Astrocyte (in vitro differentiated cells and primary cell): ENCODE measurements at regions not wholly inside any gene's neighbourhood (a gene's known extent, or its start where the extent isn't known, plus 50 kb on each side); places are given as distances from the start of the nearest gene placed in this dataset.

Experiments used
- DNase-seq: peaks from one replicate; pipeline ENCODE4 v3.0.0-alpha.2; 2010; ENCODE audit warnings: low read depth
- FAIRE-seq: peaks from 2 replicates; lab custom pipeline; 2011; peaks lifted over from hg19 to GRCh38; lab: Jason Lieb, UNC
- H2AFZ ChIP-seq: 2 replicates; pipeline ENCODE4 v1.6.0; 2012; ENCODE audit warnings: low read depth, low read length, inconsistent platforms
- H3K27ac ChIP-seq: 2 replicates; pipeline ENCODE4 v1.5.1; 2011; ENCODE audit warnings: low read depth, low read length, inconsistent platforms
- H3K27me3 ChIP-seq: 2 replicates; pipeline ENCODE4 v1.6.0; 2011; ENCODE audit warnings: low read length, inconsistent platforms; ENCODE audit not compliant: insufficient read depth
- H3K36me3 ChIP-seq: 2 replicates; pipeline ENCODE4 v1.5.1; 2011; ENCODE audit warnings: low read length, inconsistent platforms; ENCODE audit not compliant: insufficient read depth
- H3K4me1 ChIP-seq: 2 replicates; pipeline ENCODE4 v1.5.1; 2011; ENCODE audit warnings: low read length, inconsistent platforms; ENCODE audit not compliant: insufficient read depth
- H3K4me2 ChIP-seq: 2 replicates; pipeline ENCODE4 v1.6.0; 2012; ENCODE audit warnings: low read length, inconsistent platforms
- H3K4me3 ChIP-seq: 2 replicates; pipeline ENCODE4 v1.5.1; 2011; ENCODE audit warnings: low read depth, mild to moderate bottlenecking, low read length, inconsistent platforms; ENCODE audit not compliant: insufficient read depth
- H3K79me2 ChIP-seq: 2 replicates; pipeline ENCODE4 v1.6.0; 2012; ENCODE audit warnings: mild to moderate bottlenecking, low read length, inconsistent platforms; ENCODE audit not compliant: insufficient read depth
- H3K9ac ChIP-seq: 2 replicates; pipeline ENCODE4 v1.6.0; 2012; ENCODE audit warnings: mild to moderate bottlenecking, low read length, inconsistent platforms
- H3K9me3 ChIP-seq: 2 replicates; pipeline ENCODE4 v1.5.1; 2012; ENCODE audit warnings: low read depth, mild to moderate bottlenecking, low read length, inconsistent platforms; ENCODE audit not compliant: insufficient read depth
- H4K20me1 ChIP-seq: 2 replicates; pipeline ENCODE4 v1.6.0; 2012; ENCODE audit warnings: low read length, inconsistent platforms; ENCODE audit not compliant: insufficient read depth
- H3K27ac Mint-ChIP-seq: one replicate; pipeline ENCODE4 v1.8.0; 2021; ENCODE audit warnings: mild to moderate bottlenecking, mixed read lengths; ENCODE audit not compliant: unreplicated experiment
- H3K27me3 Mint-ChIP-seq: one replicate; pipeline ENCODE4 v1.8.0; 2021; ENCODE audit warnings: low read depth, mixed read lengths; ENCODE audit not compliant: unreplicated experiment
- H3K36me3 Mint-ChIP-seq: one replicate; pipeline ENCODE4 v1.8.0; 2021; ENCODE audit warnings: low read depth, mixed read lengths; ENCODE audit not compliant: unreplicated experiment
- H3K4me1 Mint-ChIP-seq: one replicate; pipeline ENCODE4 v1.8.0; 2021; ENCODE audit warnings: low read depth, mixed read lengths; ENCODE audit not compliant: unreplicated experiment
- H3K4me3 Mint-ChIP-seq: one replicate; pipeline ENCODE4 v1.8.0; 2021; ENCODE audit warnings: mild to moderate bottlenecking, moderate library complexity, mixed read lengths; ENCODE audit not compliant: unreplicated experiment
- H3K9me3 Mint-ChIP-seq: one replicate; pipeline ENCODE4 v1.8.0; 2021; ENCODE audit warnings: mild to moderate bottlenecking, mixed read lengths; ENCODE audit not compliant: unreplicated experiment
- EZH2 ChIP-seq: IDR thresholded peaks from 2 replicates; pipeline ENCODE4 v1.6.1; 2012; ENCODE audit warnings: mild to moderate bottlenecking, low read length, inconsistent platforms; ENCODE audit not compliant: insufficient read depth
- TF ChIP-seq, protein P1 (sequence below): IDR thresholded peaks from 2 replicates; pipeline ENCODE4 v1.5.1; 2011; ENCODE audit warnings: low read depth, mild to moderate bottlenecking, inconsistent platforms, low read length, moderate library complexity; ENCODE audit not compliant: insufficient read depth

- Histone ChIP-seq H2AFZ (no peak overlapping the region), H3K27ac (no peak overlapping the region), H3K9me3 (no peaks in the 10 kb centered on the region), H3K4me1 (no peaks in the 10 kb centered on the region), H3K9ac (no peak overlapping the region), H3K36me3 (no peaks in the 10 kb centered on the region), H3K27me3 (no peaks in the 10 kb centered on the region), H4K20me1 (no peaks in the 10 kb centered on the region), H3K4me3 (no peak overlapping the region), H3K4me2 (no peak overlapping the region), H3K79me2 (no peaks in the 10 kb centered on the region)
- FAIRE-seq (no peak), DNase-seq (no peak)
- H3K36me3 Mint-ChIP-seq: no peaks in the 10 kb centered on the region
- H3K4me1 Mint-ChIP-seq: no peaks in the 10 kb centered on the region
- H3K4me3 Mint-ChIP-seq: no peak overlapping the region
- no peaks in the 10 kb centered on the region for H3K9me3 Mint-ChIP-seq
- no peaks in the 10 kb centered on the region for H3K27me3 Mint-ChIP-seq
- TF ChIP-seq, protein P1, sequence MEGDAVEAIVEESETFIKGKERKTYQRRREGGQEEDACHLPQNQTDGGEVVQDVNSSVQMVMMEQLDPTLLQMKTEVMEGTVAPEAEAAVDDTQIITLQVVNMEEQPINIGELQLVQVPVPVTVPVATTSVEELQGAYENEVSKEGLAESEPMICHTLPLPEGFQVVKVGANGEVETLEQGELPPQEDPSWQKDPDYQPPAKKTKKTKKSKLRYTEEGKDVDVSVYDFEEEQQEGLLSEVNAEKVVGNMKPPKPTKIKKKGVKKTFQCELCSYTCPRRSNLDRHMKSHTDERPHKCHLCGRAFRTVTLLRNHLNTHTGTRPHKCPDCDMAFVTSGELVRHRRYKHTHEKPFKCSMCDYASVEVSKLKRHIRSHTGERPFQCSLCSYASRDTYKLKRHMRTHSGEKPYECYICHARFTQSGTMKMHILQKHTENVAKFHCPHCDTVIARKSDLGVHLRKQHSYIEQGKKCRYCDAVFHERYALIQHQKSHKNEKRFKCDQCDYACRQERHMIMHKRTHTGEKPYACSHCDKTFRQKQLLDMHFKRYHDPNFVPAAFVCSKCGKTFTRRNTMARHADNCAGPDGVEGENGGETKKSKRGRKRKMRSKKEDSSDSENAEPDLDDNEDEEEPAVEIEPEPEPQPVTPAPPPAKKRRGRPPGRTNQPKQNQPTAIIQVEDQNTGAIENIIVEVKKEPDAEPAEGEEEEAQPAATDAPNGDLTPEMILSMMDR: no peak
- no peak for TF ChIP-seq EZH2
- no peak overlapping the region for H3K27ac Mint-ChIP-seq
These were observed 168.4 kb downstream of the RPS29 start for GRCh38 chr14:49417790-49418189.

DNA sequence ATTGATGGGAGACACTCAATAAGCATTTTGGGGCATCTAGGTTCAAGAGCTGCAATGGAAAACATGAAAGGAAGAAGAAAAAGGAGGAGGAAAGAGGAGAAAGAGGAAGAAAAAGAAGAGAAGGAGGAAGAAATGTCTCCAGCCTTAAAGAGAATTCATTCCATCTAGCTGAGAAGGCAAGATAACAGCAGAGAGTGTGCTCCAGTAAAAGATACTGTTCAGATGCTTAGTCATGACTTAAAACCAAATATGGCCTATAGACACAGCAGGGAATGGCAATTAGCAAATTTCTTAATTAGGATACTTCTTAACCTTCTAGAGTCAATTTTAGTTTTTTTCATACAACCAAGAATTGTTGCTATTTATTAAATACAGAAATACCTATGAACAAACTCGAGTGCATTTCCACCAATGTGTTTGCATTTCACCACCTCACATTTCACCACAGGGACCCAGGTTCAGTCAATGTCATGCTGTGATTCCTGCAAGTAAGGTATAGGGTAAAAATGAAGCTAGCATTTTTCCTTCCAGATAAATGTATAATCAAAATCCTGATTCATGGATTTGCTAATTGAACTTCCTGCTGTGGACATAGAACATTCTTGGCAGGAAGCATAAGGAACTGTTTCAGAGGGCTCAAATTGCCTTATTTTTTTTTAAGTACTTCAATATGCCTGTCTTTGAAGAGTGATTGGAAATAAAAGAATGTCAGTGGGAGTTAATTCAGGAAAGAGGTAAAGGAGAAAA, 177.8 kb downstream of the RPS29 start:
- H3K4me1 Mint-ChIP-seq: peaks cover 5% of the 10 kb centered on the region
- DNase-seq: no peak
- no peak overlapping the region for H3K9ac ChIP-seq
- no peak overlapping the region for H3K4me3 ChIP-seq
- no peaks in the 10 kb centered on the region for H3K9me3 ChIP-seq
- peaks cover 4% of the 10 kb centered on the region for H3K4me1 ChIP-seq
- H3K27ac Mint-ChIP-seq: no peak overlapping the region
- no peaks in the 10 kb centered on the region for H4K20me1 ChIP-seq
- no peaks in the 10 kb centered on the region for H3K27me3 ChIP-seq
- no peaks in the 10 kb centered on the region for H3K27me3 Mint-ChIP-seq
- peak overlapping the region; percentile 52 for H3K4me2 ChIP-seq
- H2AFZ ChIP-seq: no peak overlapping the region
- FAIRE-seq: no peak
- no peak for TF ChIP-seq EZH2
- TF ChIP-seq, protein P1: no peak
- no peak overlapping the region for H3K4me3 Mint-ChIP-seq
- H3K27ac ChIP-seq: no peak overlapping the region
- H3K79me2 ChIP-seq: no peaks in the 10 kb centered on the region
- no peaks in the 10 kb centered on the region for H3K9me3 Mint-ChIP-seq
- no peaks in the 10 kb centered on the region for H3K36me3 Mint-ChIP-seq
- no peaks in the 10 kb centered on the region for H3K36me3 ChIP-seq

- no peaks in the 10 kb centered on the region for H4K20me1 ChIP-seq
- no peaks in the 10 kb centered on the region for H3K27me3 ChIP-seq
- FAIRE-seq (no peak), DNase-seq (peak; percentile 37)
- H3K36me3 ChIP-seq: no peaks in the 10 kb centered on the region
- Mint-ChIP-seq H3K36me3 (no peaks in the 10 kb centered on the region), H3K4me3 (no peak overlapping the region), H3K4me1 (peaks cover 5% of the 10 kb centered on the region), H3K27ac (no peak overlapping the region), H3K9me3 (no peaks in the 10 kb centered on the region), H3K27me3 (no peaks in the 10 kb centered on the region)
- peak overlapping the region; percentile 60 for H3K4me2 ChIP-seq
- no peak overlapping the region for H2AFZ ChIP-seq
- no peaks in the 10 kb centered on the region for H3K79me2 ChIP-seq
- TF ChIP-seq, protein P1: no peak
- TF ChIP-seq EZH2: no peak
- H3K4me1 ChIP-seq: peaks cover 4% of the 10 kb centered on the region
- no peaks in the 10 kb centered on the region for H3K9me3 ChIP-seq
- H3K27ac ChIP-seq: peak overlapping the region; percentile 60
- no peak overlapping the region for H3K4me3 ChIP-seq
- no peak overlapping the region for H3K9ac ChIP-seq
These were observed 180.9 kb downstream of the RPS29 start for GRCh38 chr14:49405291-49405690.
